Liver (tissue), 8 donors: ENCODE measurements at regions not wholly inside any gene's neighbourhood (a gene's known extent, or its start where the extent isn't known, plus 50 kb on each side); places are given as distances from the start of the nearest gene placed in this dataset.

Experiments used
- DNase-seq: peaks from one replicate; pipeline ENCODE4 v3.0.0-alpha.2; 2017; ENCODE audit warnings: low spot score
- H3K27ac ChIP-seq, 2 donors: one replicate each; pipeline ENCODE4 v1.7.0; 2013; ENCODE audit warnings: inconsistent platforms in 2 of 2, low read length in 2 of 2, control low read depth in 1 of 2, low read depth in 1 of 2, mild to moderate bottlenecking in 1 of 2
- H3K27me3 ChIP-seq, 4 donors: one replicate each; pipeline versions ENCODE4 v1.6.1 to v1.7.0; 2013; ENCODE audit warnings: low read length in 3 of 4, inconsistent platforms in 1 of 4, mild to moderate bottlenecking in 1 of 4, moderate library complexity in 1 of 4; ENCODE audit not compliant: control insufficient read depth in 4 of 4, insufficient read depth in 4 of 4
- H3K36me3 ChIP-seq, 4 donors: one replicate each; pipeline versions ENCODE4 v1.6.1 to v1.7.0; 2013; ENCODE audit warnings: low read length in 3 of 4, mild to moderate bottlenecking in 3 of 4, low read depth in 1 of 4, moderate library complexity in 1 of 4; ENCODE audit not compliant: control insufficient read depth in 4 of 4, insufficient read depth in 3 of 4
- H3K4me1 ChIP-seq, 4 donors: one replicate each; pipeline versions ENCODE4 v1.6.1 to v1.7.0; 2013; ENCODE audit warnings: low read length in 3 of 4, mild to moderate bottlenecking in 3 of 4, moderate library complexity in 1 of 4; ENCODE audit not compliant: control insufficient read depth in 4 of 4, insufficient read depth in 4 of 4
- H3K4me3 ChIP-seq, 3 donors: one replicate each; pipeline versions ENCODE4 v1.6.1 to v1.7.0; 2013; ENCODE audit warnings: low read length in 3 of 3, control low read depth in 1 of 3, low read depth in 1 of 3, mild to moderate bottlenecking in 1 of 3
- H3K9ac ChIP-seq, 2 donors: one replicate each; pipeline ENCODE4 v1.7.0; 2013; ENCODE audit warnings: low read length in 2 of 2, mild to moderate bottlenecking in 2 of 2, moderate library complexity in 2 of 2, control low read depth in 1 of 2, low read depth in 1 of 2
- H3K9me3 ChIP-seq, 4 donors: one replicate each; pipeline versions ENCODE4 v1.6.1 to v1.7.0; 2013; ENCODE audit warnings: low read length in 3 of 4; ENCODE audit not compliant: control insufficient read depth in 4 of 4
- ATF3 ChIP-seq: IDR thresholded peaks from 2 replicates; pipeline ENCODE4 v1.6.1; 2016; ENCODE audit warnings: antibody characterized with exemption
- CTCF ChIP-seq: fragments of 150-350 bp; IDR thresholded peaks from 2 replicates; pipeline ENCODE4 v1.5.1; 2017; ENCODE audit warnings: improper control_type of control experiment, low read depth, low read length; ENCODE audit not compliant: missing input control
- EGR1 ChIP-seq, 2 donors: IDR thresholded peaks; 2 replicates each; pipeline ENCODE4 v1.6.1; 2016 to 2018; ENCODE audit warnings: antibody characterized with exemption in 2 of 2, low read depth in 2 of 2
- FOXA1 ChIP-seq: IDR thresholded peaks from 2 replicates; pipeline ENCODE4 v1.6.1; 2016; ENCODE audit warnings: antibody characterized with exemption
- FOXA2 ChIP-seq: IDR thresholded peaks from 2 replicates; pipeline ENCODE4 v1.6.1; 2016; ENCODE audit warnings: antibody characterized with exemption
- GABPA ChIP-seq, 2 donors: IDR thresholded peaks in 1 of 2; conservative IDR thresholded peaks in 1 of 2; 2 replicates each; pipeline ENCODE4 v1.6.1; 2016; ENCODE audit warnings: antibody characterized with exemption in 2 of 2, mild to moderate bottlenecking in 1 of 2, moderate library complexity in 1 of 2
- HNF4A ChIP-seq, 2 donors: conservative IDR thresholded peaks; 2 replicates each; pipeline ENCODE4 v1.6.1; 2016; ENCODE audit warnings: antibody characterized with exemption in 2 of 2, mild to moderate bottlenecking in 2 of 2
- HNF4G ChIP-seq: IDR thresholded peaks from 2 replicates; pipeline ENCODE4 v1.6.1; 2016; ENCODE audit warnings: antibody characterized with exemption
- JUND ChIP-seq, 2 donors: IDR thresholded peaks; 2 replicates each; pipeline ENCODE4 v1.6.1; 2016; ENCODE audit warnings: antibody characterized with exemption in 2 of 2
- MAX ChIP-seq: IDR thresholded peaks from 2 replicates; pipeline ENCODE4 v1.6.1; 2016; ENCODE audit warnings: antibody characterized with exemption
- NR2F2 ChIP-seq: IDR thresholded peaks from 2 replicates; pipeline ENCODE4 v1.6.1; 2016; ENCODE audit warnings: antibody characterized with exemption
- RAD21 ChIP-seq, 2 donors: IDR thresholded peaks; 2 replicates each; pipeline ENCODE4 v1.6.1; 2016; ENCODE audit warnings: antibody characterized with exemption in 2 of 2, mild to moderate bottlenecking in 2 of 2
- REST ChIP-seq: IDR thresholded peaks from 2 replicates; pipeline ENCODE4 v1.6.1; 2016; ENCODE audit warnings: antibody characterized with exemption, mild to moderate bottlenecking
- RXRA ChIP-seq, 2 donors: IDR thresholded peaks; 2 replicates each; pipeline ENCODE4 v1.6.1; 2017 to 2018; ENCODE audit warnings: antibody characterized with exemption in 2 of 2, mild to moderate bottlenecking in 1 of 2
- SP1 ChIP-seq: IDR thresholded peaks from 2 replicates; pipeline ENCODE4 v1.6.1; 2018; ENCODE audit warnings: antibody characterized with exemption, mild to moderate bottlenecking
- TAF1 ChIP-seq: conservative IDR thresholded peaks from 2 replicates; pipeline ENCODE4 v1.6.1; 2016; ENCODE audit warnings: antibody characterized with exemption, mild to moderate bottlenecking
- YY1 ChIP-seq: IDR thresholded peaks from 2 replicates; pipeline ENCODE4 v1.6.1; 2016; ENCODE audit warnings: antibody characterized with exemption, mild to moderate bottlenecking
- ZBTB33 ChIP-seq: IDR thresholded peaks from 2 replicates; pipeline ENCODE4 v1.6.1; 2016; ENCODE audit warnings: antibody characterized with exemption
- WGBS: extraction: QIAGEN DNeasy Blood & Tissue Kit; methylation state at CpG from one replicate; pipeline ENCODE4 v1.1.7; 2013; 5-methylcytosine and 5-hydroxymethylcytosine counted together
- donor health status: healthy.
- donor health status: healthy.
- donor health status: healthy.
- donor health status: healthy.
- donor health status: healthy.

GRCh38 chr6:51016489-51016888, 197.8 kb downstream of the TFAP2B start:
- TF ChIP-seq FOXA2 = no peak
- no peak for TF ChIP-seq HNF4G
- TF ChIP-seq ATF3 = no peak
- no peak for TF ChIP-seq SP1
- no peak for TF ChIP-seq GABPA (IDR thresholded peaks at IDR 0.05 in 1 of 2, conservative IDR thresholded peaks at IDR 0.05 in 1 of 2)
- TF ChIP-seq JUND (IDR thresholded peaks at IDR 0.05) = no peak
- no peak for TF ChIP-seq ZBTB33
- TF ChIP-seq HNF4A (conservative IDR thresholded peaks at IDR 0.05) = no peak
- TF ChIP-seq MAX = no peak
- no peak for TF ChIP-seq YY1
- TF ChIP-seq NR2F2 = no peak
- no peak for TF ChIP-seq RAD21 (IDR thresholded peaks at IDR 0.05)
- TF ChIP-seq EGR1 (IDR thresholded peaks at IDR 0.05; ENCODE audit: low read depth in 2 of 2) = no peak
- no peak for TF ChIP-seq FOXA1
- TF ChIP-seq CTCF = no peak
- TF ChIP-seq TAF1 = no peak
- no peak for TF ChIP-seq RXRA (IDR thresholded peaks at IDR 0.05)
- no peak for TF ChIP-seq REST
- Histone ChIP-seq H3K4me3 (no peak overlapping the region), H3K9ac (no peak overlapping the region), H3K36me3 (no peaks in the 10 kb centered on the region), H3K27me3 (no peaks in the 10 kb centered on the region), H3K4me1 (no peaks in the 10 kb centered on the region), H3K27ac (no peak overlapping the region), H3K9me3 (no peaks in the 10 kb centered on the region)
- WGBS = 86% methylated on average over 1 of the region's 1 CpG
- no peak for DNase-seq

GRCh38 chr6:51019806-51020205, 201.1 kb downstream of the TFAP2B start:
- DNase-seq = no peak
- Histone ChIP-seq H3K4me1 (no peaks in the 10 kb centered on the region), H3K27me3 (no peaks in the 10 kb centered on the region), H3K27ac (no peak overlapping the region), H3K36me3 (no peaks in the 10 kb centered on the region), H3K9me3 (no peaks in the 10 kb centered on the region), H3K9ac (no peak overlapping the region), H3K4me3 (no peak overlapping the region)
- WGBS = 64% methylated on average over 5 of the region's 5 CpGs
- TF ChIP-seq REST (no peak), FOXA1 (no peak), YY1 (no peak)
